SU-DHL-6 (cell line): ENCODE measurements at regions not wholly inside any gene's neighbourhood (a gene's known extent, or its start where the extent isn't known, plus 50 kb on each side); places are given as distances from the start of the nearest gene placed in this dataset.

Source experiments
- H2AFZ ChIP-seq: fragments of 200-600 bp; sonication (generic); 2 replicates; pipeline ENCODE4 v1.6.1; 2014; ENCODE audit warnings: low read depth, mild to moderate bottlenecking, moderate library complexity, mixed read lengths, antibody characterized with exemption, low read length; ENCODE audit not compliant: severe bottlenecking
- H3F3A ChIP-seq: fragments of 200-600 bp; shearing (Covaris generic); 2 replicates; pipeline ENCODE4 v1.6.0; 2016; ENCODE audit warnings: antibody characterized with exemption, mild to moderate bottlenecking; ENCODE audit not compliant: insufficient read depth
- H3K27ac ChIP-seq: fragments of 200-600 bp; sonication (generic); 2 replicates; pipeline ENCODE4 v1.5.1; 2016; ENCODE audit warnings: low read depth, mild to moderate bottlenecking, low read length, moderate library complexity, mixed read lengths
- H3K27me3 ChIP-seq: fragments of 200-600 bp; sonication (generic), shearing (Covaris generic); 2 replicates; pipeline ENCODE4 v1.6.0; 2014; ENCODE audit warnings: mild to moderate bottlenecking, low read length
- H3K36me3 ChIP-seq: fragments of 200-600 bp; sonication (generic); 2 replicates; pipeline ENCODE4 v1.6.1; 2014; ENCODE audit warnings: mild to moderate bottlenecking, low read length, mixed read lengths
- H3K4me2 ChIP-seq: fragments of 300-600, 200-600 bp; shearing (Covaris generic), sonication (generic); 2 replicates; pipeline ENCODE4 v1.6.0; 2014; ENCODE audit warnings: low read length, low read depth, mild to moderate bottlenecking; ENCODE audit not compliant: poor library complexity, severe bottlenecking
- H3K4me3 ChIP-seq: fragments of 200-600 bp; sonication (generic); 2 replicates; pipeline ENCODE4 v1.5.1; 2014; ENCODE audit warnings: antibody characterized with exemption, low read length, mild to moderate bottlenecking, mixed read lengths; ENCODE audit not compliant: insufficient read depth, poor library complexity, severe bottlenecking
- H3K79me2 ChIP-seq: fragments of 200-600 bp; sonication (generic); 2 replicates; pipeline ENCODE4 v1.6.1; 2014; ENCODE audit warnings: mild to moderate bottlenecking, low read length, moderate library complexity; ENCODE audit not compliant: insufficient read depth
- H3K9ac ChIP-seq: fragments of 200-600 bp; sonication (generic); 2 replicates; pipeline ENCODE4 v1.7.0; 2014; ENCODE audit warnings: mild to moderate bottlenecking, low read length
- H3K9me2 ChIP-seq: fragments of 200-600 bp; sonication (generic); replicated peaks from 2 replicates; pipeline ENCODE4 v1.6.1; 2014; ENCODE audit warnings: low read length; ENCODE audit not compliant: insufficient read depth
- H3K9me3 ChIP-seq: fragments of 200-600 bp; sonication (generic); 2 replicates; pipeline ENCODE4 v1.6.1; 2014; ENCODE audit warnings: low read length, mixed read lengths; ENCODE audit not compliant: insufficient read depth
- H4K20me1 ChIP-seq: fragments of 200-600 bp; sonication (generic); 2 replicates; pipeline ENCODE4 v1.6.1; 2014; ENCODE audit warnings: low read depth, mild to moderate bottlenecking, antibody characterized with exemption, low read length, moderate library complexity, mixed read lengths
- CTCF ChIP-seq: fragments of 200-600 bp; sonication (generic); IDR thresholded peaks from one replicate; pipeline ENCODE4 v1.5.1; 2017; ENCODE audit warnings: antibody characterized with exemption, mild to moderate bottlenecking, low read length, moderate library complexity; ENCODE audit not compliant: insufficient read depth, poor library complexity, severe bottlenecking
- EZH2phosphoT487 ChIP-seq: fragments of 200-600 bp; sonication (generic), shearing (Covaris generic); conservative IDR thresholded peaks from 2 replicates; pipeline ENCODE4 v1.6.1; 2018; ENCODE audit warnings: mild to moderate bottlenecking, antibody characterized with exemption, low read length, moderate library complexity, mixed read lengths

DNA sequence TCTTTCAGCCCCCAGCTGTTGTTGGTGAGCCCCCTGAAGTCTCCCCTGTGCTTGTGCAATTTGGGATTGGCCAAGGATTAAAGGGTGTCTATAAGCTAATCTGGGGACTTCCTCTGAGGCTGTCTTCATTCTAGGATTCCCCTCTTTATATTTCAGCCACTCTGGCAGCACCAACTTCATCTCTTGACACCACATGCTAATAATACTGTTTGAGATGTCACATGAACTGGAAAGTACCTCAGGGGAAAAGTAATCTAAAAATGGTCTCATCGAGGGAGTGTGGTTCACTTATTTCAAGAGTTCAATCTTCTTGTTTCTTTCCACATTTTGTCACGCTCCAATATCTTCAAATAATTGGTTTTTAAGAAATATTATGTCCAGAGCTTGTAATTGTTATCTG lies 279.2 kb upstream of the TMC3 start:
- Histone ChIP-seq H3K4me3 (no peak overlapping the region), H3K4me2 (no peak overlapping the region), H3K27me3 (no peaks in the 10 kb centered on the region), H3K9me3 (no peaks in the 10 kb centered on the region), H2AFZ (no peak overlapping the region), H3K36me3 (no peaks in the 10 kb centered on the region), H4K20me1 (no peaks in the 10 kb centered on the region), H3K9me2 (no peaks in the 10 kb centered on the region), H3K9ac (no peak overlapping the region), H3F3A (no peaks in the 10 kb centered on the region), H3K79me2 (no peaks in the 10 kb centered on the region), H3K27ac (no peak overlapping the region)
- TF ChIP-seq CTCF (no peak), EZH2phosphoT487 (no peak)

GRCh38 chr15:81645470-81645869 lies 271.5 kb upstream of the TMC3 start:
- no peak overlapping the region for H3K9ac ChIP-seq
- H3K4me2 ChIP-seq, result no peak overlapping the region
- H3K9me3 ChIP-seq, result no peaks in the 10 kb centered on the region
- H4K20me1 ChIP-seq, result no peaks in the 10 kb centered on the region
- no peak overlapping the region for H2AFZ ChIP-seq
- H3K27me3 ChIP-seq, result no peaks in the 10 kb centered on the region
- H3K9me2 ChIP-seq, result no peaks in the 10 kb centered on the region
- TF ChIP-seq EZH2phosphoT487 (no peak), CTCF (no peak)
- H3K4me3 ChIP-seq, result no peak overlapping the region
- H3F3A ChIP-seq, result no peaks in the 10 kb centered on the region
- H3K27ac ChIP-seq, result no peak overlapping the region
- no peaks in the 10 kb centered on the region for H3K36me3 ChIP-seq
- no peaks in the 10 kb centered on the region for H3K79me2 ChIP-seq

DNA sequence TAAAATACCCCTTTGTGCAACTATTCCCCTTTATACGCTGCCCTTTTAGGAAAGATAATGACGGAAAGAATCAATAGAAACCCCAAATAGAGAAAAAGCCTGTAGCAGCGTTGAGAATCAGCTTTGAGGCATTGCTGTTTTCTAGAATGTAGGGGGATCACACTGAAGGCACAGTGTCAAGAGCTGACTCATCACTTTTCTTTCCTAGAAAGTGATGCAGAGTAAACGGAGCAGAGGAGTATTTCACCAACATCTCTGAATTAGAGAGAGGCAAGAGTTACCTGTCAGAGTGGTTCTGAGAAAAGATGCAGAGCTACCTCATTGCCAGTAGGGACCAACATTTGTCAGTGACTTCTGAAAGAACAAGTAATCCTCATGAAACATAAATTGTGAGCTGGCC lies 269.8 kb upstream of the TMC3 start:
- no peaks in the 10 kb centered on the region for H3K79me2 ChIP-seq
- H3K27ac ChIP-seq, result no peak overlapping the region
- H3K36me3 ChIP-seq, result no peaks in the 10 kb centered on the region
- no peaks in the 10 kb centered on the region for H3F3A ChIP-seq
- no peak overlapping the region for H3K4me2 ChIP-seq
- H3K4me3 ChIP-seq, result no peak overlapping the region
- no peak overlapping the region for H3K9ac ChIP-seq
- H3K27me3 ChIP-seq, result no peaks in the 10 kb centered on the region
- no peaks in the 10 kb centered on the region for H3K9me2 ChIP-seq
- no peaks in the 10 kb centered on the region for H3K9me3 ChIP-seq
- TF ChIP-seq EZH2phosphoT487 (no peak), CTCF (no peak)
- no peaks in the 10 kb centered on the region for H4K20me1 ChIP-seq
- H2AFZ ChIP-seq, result no peak overlapping the region
